ENCODE measurements at regions not wholly inside any gene's neighbourhood (a gene's known extent, or its start where the extent isn't known, plus 50 kb on each side); places are given as distances from the start of the nearest gene placed in this dataset.

GRCh38 chr3:157832588-157832987 lies 273.6 kb downstream of the SHOX2 start:
- TF ChIP-seq TAF1 (IDR thresholded peaks at IDR 0.05; ENCODE audit: low read depth) = no peak
- no peak for TF ChIP-seq RAD21 (IDR thresholded peaks at IDR 0.05; ENCODE audit: low read depth)
- TF ChIP-seq, protein P1, sequence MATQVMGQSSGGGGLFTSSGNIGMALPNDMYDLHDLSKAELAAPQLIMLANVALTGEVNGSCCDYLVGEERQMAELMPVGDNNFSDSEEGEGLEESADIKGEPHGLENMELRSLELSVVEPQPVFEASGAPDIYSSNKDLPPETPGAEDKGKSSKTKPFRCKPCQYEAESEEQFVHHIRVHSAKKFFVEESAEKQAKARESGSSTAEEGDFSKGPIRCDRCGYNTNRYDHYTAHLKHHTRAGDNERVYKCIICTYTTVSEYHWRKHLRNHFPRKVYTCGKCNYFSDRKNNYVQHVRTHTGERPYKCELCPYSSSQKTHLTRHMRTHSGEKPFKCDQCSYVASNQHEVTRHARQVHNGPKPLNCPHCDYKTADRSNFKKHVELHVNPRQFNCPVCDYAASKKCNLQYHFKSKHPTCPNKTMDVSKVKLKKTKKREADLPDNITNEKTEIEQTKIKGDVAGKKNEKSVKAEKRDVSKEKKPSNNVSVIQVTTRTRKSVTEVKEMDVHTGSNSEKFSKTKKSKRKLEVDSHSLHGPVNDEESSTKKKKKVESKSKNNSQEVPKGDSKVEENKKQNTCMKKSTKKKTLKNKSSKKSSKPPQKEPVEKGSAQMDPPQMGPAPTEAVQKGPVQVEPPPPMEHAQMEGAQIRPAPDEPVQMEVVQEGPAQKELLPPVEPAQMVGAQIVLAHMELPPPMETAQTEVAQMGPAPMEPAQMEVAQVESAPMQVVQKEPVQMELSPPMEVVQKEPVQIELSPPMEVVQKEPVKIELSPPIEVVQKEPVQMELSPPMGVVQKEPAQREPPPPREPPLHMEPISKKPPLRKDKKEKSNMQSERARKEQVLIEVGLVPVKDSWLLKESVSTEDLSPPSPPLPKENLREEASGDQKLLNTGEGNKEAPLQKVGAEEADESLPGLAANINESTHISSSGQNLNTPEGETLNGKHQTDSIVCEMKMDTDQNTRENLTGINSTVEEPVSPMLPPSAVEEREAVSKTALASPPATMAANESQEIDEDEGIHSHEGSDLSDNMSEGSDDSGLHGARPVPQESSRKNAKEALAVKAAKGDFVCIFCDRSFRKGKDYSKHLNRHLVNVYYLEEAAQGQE (IDR thresholded peaks at IDR 0.05; ENCODE audit: low read depth) = no peak
- no peak for TF ChIP-seq TEAD4 (IDR thresholded peaks at IDR 0.05)
- no peak for TF ChIP-seq USF1 (IDR thresholded peaks at IDR 0.05)
- TF ChIP-seq NFIC (IDR thresholded peaks at IDR 0.05) = no peak
- no peak for TF ChIP-seq EP300 (IDR thresholded peaks at IDR 0.05; ENCODE audit: borderline replicate concordance)
- no peak for TF ChIP-seq MAX (IDR thresholded peaks at IDR 0.05)
- no peak for TF ChIP-seq ZBTB7A (IDR thresholded peaks at IDR 0.05; ENCODE audit: low read depth)
- no peak for TF ChIP-seq CEBPB (IDR thresholded peaks at IDR 0.05)
- TF ChIP-seq FOXM1 (IDR thresholded peaks at IDR 0.05; ENCODE audit: borderline replicate concordance, low read depth) = no peak
- TF ChIP-seq EGR1 (IDR thresholded peaks at IDR 0.05) = no peak
- no peak for TF ChIP-seq CREB1 (IDR thresholded peaks at IDR 0.05; ENCODE audit: low read depth)
- no peak for TF ChIP-seq YY1 (IDR thresholded peaks at IDR 0.05; ENCODE audit: low read depth)
- no peak for TF ChIP-seq TCF12 (IDR thresholded peaks at IDR 0.05; ENCODE audit: low read depth)

DNA sequence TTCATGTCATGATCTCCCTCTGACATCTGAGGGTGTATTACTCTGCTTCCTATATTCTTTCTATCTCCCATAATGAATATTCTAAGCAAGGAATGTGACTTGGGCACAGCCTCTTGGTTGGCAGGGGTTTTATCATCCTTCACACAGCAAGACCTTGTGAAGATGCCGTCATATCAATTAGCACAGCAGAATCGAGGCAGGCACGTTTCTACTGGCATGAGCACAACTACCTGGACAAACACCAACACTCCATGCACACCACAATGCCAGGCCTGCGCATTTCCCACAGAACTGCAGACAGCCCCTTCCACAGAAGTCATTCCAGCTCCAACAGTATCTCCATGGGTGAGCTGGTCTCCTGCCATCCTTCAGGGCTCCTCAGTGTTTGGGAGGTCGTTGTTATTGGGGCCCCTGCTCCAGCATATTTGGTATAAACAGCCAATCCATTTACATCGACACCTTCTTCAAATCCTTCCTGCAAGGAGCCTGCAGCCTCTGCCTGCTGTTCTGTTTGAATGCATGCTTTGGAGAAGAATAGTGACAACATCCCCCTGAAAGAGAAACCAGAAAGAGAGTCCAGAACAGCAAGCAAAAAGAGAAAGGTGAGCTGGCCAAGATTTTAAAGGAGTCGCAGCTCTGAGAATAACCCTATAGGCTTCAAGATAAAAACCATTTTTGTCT lies 275.5 kb downstream of the SHOX2 start:
- TF ChIP-seq FOXM1 (IDR thresholded peaks at IDR 0.05; ENCODE audit: borderline replicate concordance, low read depth) = no peak
- no peak for TF ChIP-seq NFIC (IDR thresholded peaks at IDR 0.05)
- no peak for TF ChIP-seq MAX (IDR thresholded peaks at IDR 0.05)
- TF ChIP-seq ZBTB7A (IDR thresholded peaks at IDR 0.05; ENCODE audit: low read depth) = no peak
- TF ChIP-seq EGR1 (IDR thresholded peaks at IDR 0.05) = no peak

DNA sequence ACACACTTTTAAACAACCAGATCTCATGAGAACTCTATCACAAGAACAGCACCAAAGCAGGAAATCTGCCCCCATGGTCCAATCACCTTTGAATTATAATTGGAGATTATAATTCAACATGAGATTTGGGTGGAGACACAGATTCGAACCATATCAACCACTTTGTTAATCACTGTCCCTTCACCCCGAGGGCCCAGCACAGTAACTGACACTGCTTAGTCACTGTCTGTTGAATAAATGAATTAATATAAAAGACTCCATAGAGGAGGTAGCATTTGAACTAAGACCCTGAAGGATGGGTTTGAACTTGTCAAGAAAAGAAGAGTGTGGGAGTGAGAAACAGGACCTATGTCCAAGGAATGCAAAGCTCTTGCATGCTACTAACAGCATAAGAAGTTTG lies 276.4 kb downstream of the SHOX2 start:
- no peak for TF ChIP-seq YY1 (IDR thresholded peaks at IDR 0.05; ENCODE audit: low read depth)
- TF ChIP-seq RAD21 (IDR thresholded peaks at IDR 0.05; ENCODE audit: low read depth) = no peak
- TF ChIP-seq USF1 (IDR thresholded peaks at IDR 0.05) = no peak

DNA sequence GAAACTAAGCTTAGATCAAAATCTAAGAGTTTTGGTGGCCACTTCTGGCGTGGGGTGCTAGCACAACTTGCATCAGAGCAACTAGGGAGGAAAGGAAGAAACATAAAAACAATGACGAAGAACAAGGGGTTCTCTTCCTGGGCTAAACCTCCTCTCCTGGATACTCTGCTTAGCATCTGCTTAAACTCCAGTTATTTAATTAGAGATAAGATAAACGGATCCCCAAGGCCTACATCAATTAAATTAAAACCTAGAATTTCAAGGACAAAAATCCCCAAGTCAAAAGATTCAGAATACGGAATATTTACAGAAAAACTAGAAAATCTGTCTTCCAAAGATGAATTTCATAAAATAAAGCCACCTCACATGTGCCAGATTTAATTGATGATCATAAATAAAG lies 281.9 kb downstream of the SHOX2 start:
- no peak for TF ChIP-seq TAF1 (IDR thresholded peaks at IDR 0.05; ENCODE audit: low read depth)
- TF ChIP-seq, protein P1 (IDR thresholded peaks at IDR 0.05; ENCODE audit: low read depth) = no peak
- no peak for TF ChIP-seq YY1 (IDR thresholded peaks at IDR 0.05; ENCODE audit: low read depth)
- TF ChIP-seq TEAD4 (IDR thresholded peaks at IDR 0.05) = no peak
- TF ChIP-seq MAX (IDR thresholded peaks at IDR 0.05) = no peak
- no peak for TF ChIP-seq USF1 (IDR thresholded peaks at IDR 0.05)
- no peak for TF ChIP-seq NFIC (IDR thresholded peaks at IDR 0.05)
- TF ChIP-seq TCF12 (IDR thresholded peaks at IDR 0.05; ENCODE audit: low read depth) = no peak
- TF ChIP-seq FOXM1 (IDR thresholded peaks at IDR 0.05; ENCODE audit: borderline replicate concordance, low read depth) = no peak

GRCh38 chr3:157823050-157823449 lies 283.2 kb downstream of the SHOX2 start:
- no peak for TF ChIP-seq TEAD4 (IDR thresholded peaks at IDR 0.05)
- TF ChIP-seq CREB1 (IDR thresholded peaks at IDR 0.05; ENCODE audit: low read depth) = no peak
- TF ChIP-seq EP300 (IDR thresholded peaks at IDR 0.05; ENCODE audit: borderline replicate concordance) = no peak
- TF ChIP-seq EGR1 (IDR thresholded peaks at IDR 0.05) = no peak
- no peak for TF ChIP-seq FOXM1 (IDR thresholded peaks at IDR 0.05; ENCODE audit: borderline replicate concordance, low read depth)
- no peak for TF ChIP-seq YY1 (IDR thresholded peaks at IDR 0.05; ENCODE audit: low read depth)
- no peak for TF ChIP-seq TAF1 (IDR thresholded peaks at IDR 0.05; ENCODE audit: low read depth)
- no peak for TF ChIP-seq RAD21 (IDR thresholded peaks at IDR 0.05; ENCODE audit: low read depth)
- TF ChIP-seq MAX (IDR thresholded peaks at IDR 0.05) = no peak
- TF ChIP-seq TCF12 (IDR thresholded peaks at IDR 0.05; ENCODE audit: low read depth) = no peak
- TF ChIP-seq, protein P1 (IDR thresholded peaks at IDR 0.05; ENCODE audit: low read depth) = no peak
- TF ChIP-seq ZBTB7A (IDR thresholded peaks at IDR 0.05; ENCODE audit: low read depth) = no peak
- TF ChIP-seq USF1 (IDR thresholded peaks at IDR 0.05) = no peak
- TF ChIP-seq CEBPB (IDR thresholded peaks at IDR 0.05) = no peak
- no peak for TF ChIP-seq NFIC (IDR thresholded peaks at IDR 0.05)
